CD14-positive monocyte (primary cell): ENCODE measurements at regions not wholly inside any gene's neighbourhood (a gene's known extent, or its start where the extent isn't known, plus 50 kb on each side); places are given as distances from the start of the nearest gene placed in this dataset.

Experiments used
- DNase-seq, 3 donors: peaks; one replicate each; pipeline ENCODE4 v3.0.0-alpha.2; 2011 to 2022
- H2AFZ ChIP-seq: 2 replicates; pipeline ENCODE4 v1.6.0; 2012; ENCODE audit warnings: mild to moderate bottlenecking, low read depth, low read length, inconsistent platforms; ENCODE audit not compliant: insufficient read depth, poor library complexity, severe bottlenecking
- H3K27ac ChIP-seq, 2 donors: 1 replicate in 1 of 2; 2 replicates in 1 of 2; pipeline ENCODE4 v1.5.1; 2012 to 2013; ENCODE audit warnings: low read length in 2 of 2, control low read depth in 1 of 2, inconsistent platforms in 1 of 2, low read depth in 1 of 2, mild to moderate bottlenecking in 1 of 2
- H3K27me3 ChIP-seq, 2 donors: one replicate each; pipeline versions ENCODE4 v1.6.0 to v1.6.1; 2011 to 2013; ENCODE audit warnings: low read length in 2 of 2; ENCODE audit not compliant: control insufficient read depth in 2 of 2, insufficient read depth in 2 of 2
- H3K36me3 ChIP-seq, 2 donors: replicated peaks in 1 of 2; 1 replicate in 1 of 2; 2 replicates in 1 of 2; pipeline versions ENCODE4 v1.5.1 to v1.6.1; 2012 to 2013; ENCODE audit warnings: low read length in 2 of 2, control low read depth in 1 of 2, inconsistent platforms in 1 of 2, mild to moderate bottlenecking in 1 of 2; ENCODE audit not compliant: insufficient read depth in 2 of 2, control insufficient read depth in 1 of 2
- H3K4me1 ChIP-seq, 2 donors: 1 replicate in 1 of 2; 2 replicates in 1 of 2; pipeline versions ENCODE4 v1.5.1 to v1.6.1; 2012 to 2013; ENCODE audit warnings: low read length in 2 of 2, control low read depth in 1 of 2, inconsistent platforms in 1 of 2, mild to moderate bottlenecking in 1 of 2, moderate library complexity in 1 of 2; ENCODE audit not compliant: insufficient read depth in 2 of 2, control insufficient read depth in 1 of 2
- H3K4me2 ChIP-seq: replicated peaks from 2 replicates; pipeline ENCODE3; 2012; ENCODE audit warnings: low read length, moderate library complexity, mild to moderate bottlenecking; ENCODE audit not compliant: poor library complexity, severe bottlenecking; ENCODE audit errors: extremely low read depth
- H3K4me3 ChIP-seq, 3 experiments: fragments of 200-600 bp in 1 of 3; sonication (generic) in 1 of 3; replicated peaks in 1 of 3; 1 replicate in 2 of 3; 2 replicates in 1 of 3; pipeline ENCODE4 v1.5.1; 2011 to 2013; ENCODE audit warnings: low read length in 3 of 3, mild to moderate bottlenecking in 3 of 3, control low read depth in 2 of 3, low read depth in 2 of 3, inconsistent platforms in 1 of 3, moderate library complexity in 1 of 3
- H3K79me2 ChIP-seq: 2 replicates; pipeline ENCODE4 v1.6.0; 2012; ENCODE audit warnings: mild to moderate bottlenecking, control low read depth, inconsistent platforms, low read length, moderate library complexity; ENCODE audit not compliant: insufficient read depth
- H3K9ac ChIP-seq: 2 replicates; pipeline ENCODE4 v1.6.0; 2017; ENCODE audit warnings: low read length, mild to moderate bottlenecking; ENCODE audit not compliant: insufficient read depth, poor library complexity, severe bottlenecking
- H3K9me3 ChIP-seq, 2 donors: replicated peaks in 1 of 2; 1 replicate in 1 of 2; 2 replicates in 1 of 2; pipeline versions ENCODE4 v1.5.1 to v1.6.1; 2012 to 2013; ENCODE audit warnings: low read length in 2 of 2, control low read depth in 1 of 2; ENCODE audit not compliant: control insufficient read depth in 1 of 2, insufficient read depth in 1 of 2
- H4K20me1 ChIP-seq: 2 replicates; pipeline ENCODE4 v1.6.0; 2012; ENCODE audit warnings: mild to moderate bottlenecking, low read length, control low read depth, moderate library complexity; ENCODE audit not compliant: insufficient read depth
- H3K27ac Mint-ChIP-seq, 7 donors: one replicate each; pipeline ENCODE4 v1.8.0; 2020; ENCODE audit warnings: mild to moderate bottlenecking in 7 of 7, mixed read lengths in 7 of 7, moderate library complexity in 6 of 7, inconsistent platforms in 2 of 7
- H3K27me3 Mint-ChIP-seq, 3 donors: one replicate each; pipeline ENCODE4 v1.8.0; 2021 to 2022; ENCODE audit warnings: low read depth in 3 of 3, mild to moderate bottlenecking in 3 of 3, mixed read lengths in 3 of 3, moderate library complexity in 3 of 3, inconsistent platforms in 1 of 3
- H3K36me3 Mint-ChIP-seq, 2 donors: one replicate each; pipeline ENCODE4 v1.8.0; 2020; ENCODE audit warnings: mixed read lengths in 2 of 2, inconsistent platforms in 1 of 2, mild to moderate bottlenecking in 1 of 2
- H3K4me1 Mint-ChIP-seq: one replicate; pipeline ENCODE4 v1.8.0; 2020; ENCODE audit warnings: mild to moderate bottlenecking, mixed read lengths
- H3K4me3 Mint-ChIP-seq, 2 donors: one replicate each; pipeline ENCODE4 v1.8.0; 2020; ENCODE audit warnings: mild to moderate bottlenecking in 2 of 2, mixed read lengths in 2 of 2, moderate library complexity in 1 of 2
- H3K9me3 Mint-ChIP-seq, 7 donors: one replicate each; pipeline ENCODE4 v1.8.0; 2020 to 2022; ENCODE audit warnings: mixed read lengths in 7 of 7, mild to moderate bottlenecking in 6 of 7, moderate library complexity in 6 of 7, inconsistent platforms in 2 of 7
- CTCF ChIP-seq: fragments of 200-600 bp; IDR thresholded peaks from one replicate; pipeline ENCODE4 v1.8.0; 2022; ENCODE audit warnings: antibody characterized with exemption, mild to moderate bottlenecking
- WGBS: methylation state at CpG from one replicate; pipeline ENCODE4 v1.1.5; 2013; ENCODE audit warnings: missing lambda C conversion rate; ENCODE audit not compliant: insufficient coverage; 5-methylcytosine and 5-hydroxymethylcytosine counted together
- intact Hi-C, 2 donors: fragments of 100-400 bp; cut with micrococcal nuclease; formaldehyde crosslinking; loops; one replicate each; pipeline versions ENCODE4 v1.15.0 to v1.15.1; 2023

- Mint-ChIP-seq H3K36me3 (no peaks in the 10 kb centered on the region), H3K9me3 (peaks cover 0 to 6% (median 2%) of the 10 kb centered on the region in 7 donors), H3K4me1 (no peaks in the 10 kb centered on the region), H3K4me3 (no peak overlapping the region), H3K27me3 (peaks cover 0 to 7% (median 1%) of the 10 kb centered on the region in 3 donors), H3K27ac (no peak overlapping the region)
- no peak overlapping the region for H3K4me2 ChIP-seq
- H3K79me2 ChIP-seq: no peaks in the 10 kb centered on the region
- no peaks in the 10 kb centered on the region for H4K20me1 ChIP-seq
- H3K9ac ChIP-seq: no peak overlapping the region
- no peak overlapping the region for H2AFZ ChIP-seq
- intact Hi-C loops: no loop called here
- TF ChIP-seq CTCF: no peak
- no peak overlapping the region for H3K4me3 ChIP-seq
- H3K27ac ChIP-seq: no peak overlapping the region
- no peaks in the 10 kb centered on the region for H3K4me1 ChIP-seq
- H3K9me3 ChIP-seq: no peaks in the 10 kb centered on the region
- no peaks in the 10 kb centered on the region for H3K27me3 ChIP-seq
- DNase-seq: no peak
- no peaks in the 10 kb centered on the region for H3K36me3 ChIP-seq
- WGBS: no CpG with 5 or more reads among the region's 7 CpGs
Measured at GRCh38 chr16:54623636-54624035, 307.0 kb upstream of the IRX5 start.

GRCh38 chr16:54620197-54620596 lies 310.5 kb upstream of the IRX5 start:
- no peak overlapping the region for H3K27ac ChIP-seq
- TF ChIP-seq CTCF: no peak
- no peaks in the 10 kb centered on the region for H3K79me2 ChIP-seq
- no peak overlapping the region for H3K4me2 ChIP-seq
- Mint-ChIP-seq H3K27me3 (peaks cover 0 to 7% (median 1%) of the 10 kb centered on the region in 3 donors), H3K36me3 (no peaks in the 10 kb centered on the region), H3K27ac (no peak overlapping the region), H3K4me1 (no peaks in the 10 kb centered on the region), H3K9me3 (peaks cover 0 to 6% (median 0%) of the 10 kb centered on the region in 7 donors), H3K4me3 (no peak overlapping the region)
- no peak overlapping the region for H3K9ac ChIP-seq
- no peak overlapping the region for H2AFZ ChIP-seq
- no CpG with 5 or more reads among the region's 3 CpGs for WGBS
- no peaks in the 10 kb centered on the region for H3K9me3 ChIP-seq
- intact Hi-C loops: no loop called here
- H3K4me3 ChIP-seq: no peak overlapping the region
- DNase-seq: no peak
- no peaks in the 10 kb centered on the region for H3K36me3 ChIP-seq
- no peaks in the 10 kb centered on the region for H3K4me1 ChIP-seq
- H3K27me3 ChIP-seq: no peaks in the 10 kb centered on the region
- no peaks in the 10 kb centered on the region for H4K20me1 ChIP-seq
